Ovary (tissue), 7 donors: ENCODE measurements at regions not wholly inside any gene's neighbourhood (a gene's known extent, or its start where the extent isn't known, plus 50 kb on each side); places are given as distances from the start of the nearest gene placed in this dataset.

Experiments
- DNase-seq, 5 donors: peaks; one replicate each; pipeline ENCODE4 v3.0.0-alpha.2; 2019 to 2020
- H3K27ac ChIP-seq, 2 donors: fragments of 200-600 bp; one replicate each; pipeline versions ENCODE4 v1.5.1 to v1.8.0; 2019 to 2022
- H3K27me3 ChIP-seq: fragments of 200-600 bp; one replicate; pipeline ENCODE4 v1.8.0; 2022
- H3K36me3 ChIP-seq: fragments of 200-600 bp; sonication (generic); one replicate; pipeline ENCODE4 v1.5.1; 2019
- H3K4me1 ChIP-seq: one replicate; pipeline ENCODE4 v1.8.1; 2013; ENCODE audit warnings: mild to moderate bottlenecking, moderate library complexity; ENCODE audit not compliant: insufficient read depth
- H3K4me3 ChIP-seq: fragments of 200-600 bp; sonication (generic); one replicate; pipeline ENCODE4 v1.5.1; 2017
- H3K9me3 ChIP-seq, 2 donors: fragments of 200-600 bp in 1 of 2; sonication (generic) in 1 of 2; one replicate each; pipeline versions ENCODE4 v1.5.1 to v1.8.1; 2013 to 2019; ENCODE audit warnings: mild to moderate bottlenecking in 1 of 2, moderate library complexity in 1 of 2
- EP300 ChIP-seq: sonication (generic); formaldehyde crosslinking; IDR thresholded peaks from one replicate; pipeline ENCODE4 v1.6.1; 2017; ENCODE audit warnings: antibody characterized with exemption
- POLR2A ChIP-seq: fragments of 450-650 bp; IDR thresholded peaks from one replicate; pipeline ENCODE4 v1.6.1; 2017; ENCODE audit warnings: antibody characterized with exemption, mild to moderate bottlenecking, moderate library complexity
- WGBS, 3 donors: extraction: QIAGEN DNeasy Blood & Tissue Kit in 1 of 3; methylation state at CpG; one replicate each; pipeline versions ENCODE4 v1.1.5 to v1.1.7; 2013 to 2017; 5-methylcytosine and 5-hydroxymethylcytosine counted together
- intact Hi-C, 4 donors: fragments of 100-400 bp; cut with DNase I; formaldehyde crosslinking; loops; one replicate each; pipeline versions ENCODE4 v1.11.0 to v1.15.1; 2022 to 2023
- TF ChIP-seq, protein P1 (sequence below), 3 donors: fragments of 450-650 bp in 2 of 3; fragments of 200-600 bp in 1 of 3; IDR thresholded peaks; one replicate each; pipeline versions ENCODE4 v1.5.1 to v1.8.0; 2016 to 2022; ENCODE audit warnings: antibody characterized with exemption in 3 of 3, mild to moderate bottlenecking in 1 of 3
- donor health status: DM: no; HTN: no; CAD: no; lungs with moderate emphysema.
- donor health status: DM: no; HTN: no; CAD: no.
- donor health status: Bipolar disorder and iron deficiency.
- donor health status: DM: no; HTN: no; CAD: no.
- donor health status: DM: yes; HTN: yes; CAD: no.

GRCh38 chr3:173266441-173266840 is 125.4 kb upstream of the SPATA16 start:
- intact Hi-C loops, result no loop called here
- no peak overlapping the region for H3K27ac ChIP-seq
- H3K27me3 ChIP-seq, result no peaks in the 10 kb centered on the region
- no peak for DNase-seq
- H3K9me3 ChIP-seq, result no peaks in the 10 kb centered on the region
- TF ChIP-seq POLR2A, result no peak
- TF ChIP-seq EP300, result no peak
- TF ChIP-seq, protein P1, sequence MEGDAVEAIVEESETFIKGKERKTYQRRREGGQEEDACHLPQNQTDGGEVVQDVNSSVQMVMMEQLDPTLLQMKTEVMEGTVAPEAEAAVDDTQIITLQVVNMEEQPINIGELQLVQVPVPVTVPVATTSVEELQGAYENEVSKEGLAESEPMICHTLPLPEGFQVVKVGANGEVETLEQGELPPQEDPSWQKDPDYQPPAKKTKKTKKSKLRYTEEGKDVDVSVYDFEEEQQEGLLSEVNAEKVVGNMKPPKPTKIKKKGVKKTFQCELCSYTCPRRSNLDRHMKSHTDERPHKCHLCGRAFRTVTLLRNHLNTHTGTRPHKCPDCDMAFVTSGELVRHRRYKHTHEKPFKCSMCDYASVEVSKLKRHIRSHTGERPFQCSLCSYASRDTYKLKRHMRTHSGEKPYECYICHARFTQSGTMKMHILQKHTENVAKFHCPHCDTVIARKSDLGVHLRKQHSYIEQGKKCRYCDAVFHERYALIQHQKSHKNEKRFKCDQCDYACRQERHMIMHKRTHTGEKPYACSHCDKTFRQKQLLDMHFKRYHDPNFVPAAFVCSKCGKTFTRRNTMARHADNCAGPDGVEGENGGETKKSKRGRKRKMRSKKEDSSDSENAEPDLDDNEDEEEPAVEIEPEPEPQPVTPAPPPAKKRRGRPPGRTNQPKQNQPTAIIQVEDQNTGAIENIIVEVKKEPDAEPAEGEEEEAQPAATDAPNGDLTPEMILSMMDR (IDR thresholded peaks at IDR 0.05), result no peak
- 75 to 87% (median 86%) methylated on average over 3 of the region's 3 CpGs for WGBS, 3 donors
- H3K4me1 ChIP-seq, result no peaks in the 10 kb centered on the region
- no peaks in the 10 kb centered on the region for H3K36me3 ChIP-seq
- no peak overlapping the region for H3K4me3 ChIP-seq

DNA sequence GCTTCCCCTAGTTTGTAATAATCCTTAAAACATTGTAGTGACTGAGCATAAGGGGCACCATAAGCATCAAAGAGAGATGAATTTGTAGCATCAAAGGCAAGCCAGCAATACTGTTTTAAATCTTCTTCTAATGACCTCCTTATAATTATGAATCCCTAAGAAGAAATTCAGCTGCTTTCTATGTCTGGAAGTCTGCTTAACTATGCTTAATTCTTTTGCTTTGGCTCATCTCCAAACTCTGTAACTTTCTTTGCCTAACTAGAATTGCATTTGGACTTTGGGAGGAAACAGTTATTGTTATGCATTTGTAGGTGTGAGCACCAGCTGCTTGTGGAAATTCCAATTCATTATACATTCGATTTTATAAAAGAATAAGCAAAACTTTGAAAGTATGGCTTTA is 117.7 kb upstream of the SPATA16 start:
- no peaks in the 10 kb centered on the region for H3K9me3 ChIP-seq
- no peaks in the 10 kb centered on the region for H3K4me1 ChIP-seq
- intact Hi-C loops, result no loop called here
- H3K36me3 ChIP-seq, result no peaks in the 10 kb centered on the region
- no peak for DNase-seq
- 0 to 12% (median 4%) methylated on average over 1 of the region's 1 CpG for WGBS, 3 donors
- no peak for TF ChIP-seq EP300
- H3K4me3 ChIP-seq, result no peak overlapping the region
- no peaks in the 10 kb centered on the region for H3K27me3 ChIP-seq
- no peak overlapping the region for H3K27ac ChIP-seq

GRCh38 chr3:173257797-173258196 is 116.8 kb upstream of the SPATA16 start:
- H3K27ac ChIP-seq, result no peak overlapping the region
- no peak overlapping the region for H3K4me3 ChIP-seq
- H3K4me1 ChIP-seq, result no peaks in the 10 kb centered on the region
- intact Hi-C loops, result no loop called here
- H3K36me3 ChIP-seq, result no peaks in the 10 kb centered on the region
- WGBS, 3 donors, result 73 to 83% (median 75%) methylated on average over 4 of the region's 4 CpGs
- no peaks in the 10 kb centered on the region for H3K27me3 ChIP-seq
- no peak for TF ChIP-seq POLR2A
- TF ChIP-seq, protein P1 (IDR thresholded peaks at IDR 0.05), result no peak
- DNase-seq, result no peak
- no peaks in the 10 kb centered on the region for H3K9me3 ChIP-seq

DNA sequence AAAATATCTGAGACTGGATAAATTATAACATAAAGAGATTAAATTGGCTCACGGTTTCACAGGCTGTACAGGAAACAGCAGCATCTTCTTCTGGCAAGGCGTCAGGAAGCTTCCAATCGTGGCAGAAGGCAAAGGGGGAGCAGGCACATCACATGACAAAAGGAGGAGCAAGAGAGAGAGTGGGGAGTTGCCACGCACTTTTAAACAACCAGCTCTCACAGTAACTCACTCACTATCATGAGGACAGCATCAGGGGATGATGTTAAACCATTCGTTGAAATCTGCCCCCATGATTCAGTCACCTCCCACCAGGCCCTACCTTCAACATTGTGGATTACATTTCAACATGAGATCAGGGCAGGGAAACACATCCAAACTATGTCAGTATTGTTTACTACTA is 114.5 kb upstream of the SPATA16 start:
- H3K27me3 ChIP-seq, result no peaks in the 10 kb centered on the region
- 11 to 23% (median 14%) methylated on average over 5 of the region's 5 CpGs for WGBS, 3 donors
- H3K27ac ChIP-seq, result no peak overlapping the region
- intact Hi-C loops, result no loop called here
- H3K4me3 ChIP-seq, result no peak overlapping the region
- no peak for DNase-seq
- no peaks in the 10 kb centered on the region for H3K9me3 ChIP-seq
- H3K4me1 ChIP-seq, result no peaks in the 10 kb centered on the region
- TF ChIP-seq POLR2A, result no peak
- no peak for TF ChIP-seq EP300
- TF ChIP-seq, protein P1 (IDR thresholded peaks at IDR 0.05), result no peak
- no peaks in the 10 kb centered on the region for H3K36me3 ChIP-seq

DNA sequence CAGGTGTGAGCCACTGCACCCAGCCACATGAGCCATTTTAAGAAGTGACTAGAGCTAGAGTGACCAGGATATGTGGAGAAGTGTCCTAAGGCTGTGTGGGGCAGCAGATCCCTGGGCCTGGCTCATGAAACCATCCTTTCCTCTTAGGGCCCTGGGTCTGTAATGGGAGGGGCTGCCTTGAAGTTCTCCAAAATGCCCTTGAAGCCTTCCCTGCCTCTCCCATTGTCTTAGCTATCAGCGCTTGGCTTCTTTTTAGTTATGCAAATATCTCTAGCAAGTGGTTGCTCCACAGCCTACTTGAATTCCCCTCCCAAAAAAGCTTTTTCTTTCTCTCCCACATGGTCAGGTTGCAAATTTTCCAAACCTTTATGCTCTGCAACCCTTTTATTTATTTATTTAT is 112.4 kb upstream of the SPATA16 start:
- intact Hi-C loops, result no loop called here
- H3K36me3 ChIP-seq, result no peaks in the 10 kb centered on the region
- no peak overlapping the region for H3K27ac ChIP-seq
- 89 to 97% (median 95%) methylated on average over 1 of the region's 1 CpG for WGBS, 3 donors
- TF ChIP-seq, protein P1 (IDR thresholded peaks at IDR 0.05), result no peak
- TF ChIP-seq EP300 (no peak), POLR2A (no peak)
- H3K4me1 ChIP-seq, result no peaks in the 10 kb centered on the region
- H3K9me3 ChIP-seq, result no peaks in the 10 kb centered on the region
- H3K27me3 ChIP-seq, result no peaks in the 10 kb centered on the region
- no peak for DNase-seq
- H3K4me3 ChIP-seq, result no peak overlapping the region
